Keratinocyte (primary cell): ENCODE measurements at regions not wholly inside any gene's neighbourhood (a gene's known extent, or its start where the extent isn't known, plus 50 kb on each side); places are given as distances from the start of the nearest gene placed in this dataset.

Experiments used
- DNase-seq: peaks from one replicate; pipeline ENCODE4 v3.0.0-alpha.2; 2011; ENCODE audit warnings: low read depth, missing footprints, low spot score
- FAIRE-seq: peaks from 2 replicates; lab custom pipeline; 2011; peaks lifted over from hg19 to GRCh38; lab: Jason Lieb, UNC
- H2AFZ ChIP-seq: 2 replicates; pipeline ENCODE4 v1.6.0; 2012; ENCODE audit warnings: low read length, control low read depth, inconsistent platforms; ENCODE audit not compliant: control insufficient read depth
- H3K27ac ChIP-seq: 2 replicates; pipeline ENCODE4 v1.5.1; 2011; ENCODE audit warnings: low read length; ENCODE audit not compliant: control insufficient read depth, insufficient read depth
- H3K27me3 ChIP-seq: 3 replicates; pipeline ENCODE4 v1.6.0; 2011; ENCODE audit warnings: low read length; ENCODE audit not compliant: control insufficient read depth, insufficient read depth; ENCODE audit errors: extremely low read depth
- H3K36me3 ChIP-seq, 2 experiments: 2 replicates in 1 of 2; 3 replicates in 1 of 2; pipeline ENCODE4 v1.5.1; 2011; ENCODE audit warnings: low read length in 2 of 2, mild to moderate bottlenecking in 1 of 2; ENCODE audit not compliant: control insufficient read depth in 2 of 2, insufficient read depth in 2 of 2; ENCODE audit errors: extremely low read depth in 1 of 2
- H3K4me1 ChIP-seq: 3 replicates; pipeline ENCODE4 v1.5.1; 2011; ENCODE audit warnings: low read length; ENCODE audit not compliant: control insufficient read depth, insufficient read depth; ENCODE audit errors: extremely low read depth
- H3K4me2 ChIP-seq: 3 replicates; pipeline ENCODE4 v1.6.0; 2011; ENCODE audit warnings: low read depth, low read length; ENCODE audit not compliant: control insufficient read depth, insufficient read depth; ENCODE audit errors: extremely low read depth
- H3K4me3 ChIP-seq, 3 experiments: fragments of 200-600 bp in 1 of 3; sonication (generic) in 1 of 3; 2 replicates in 2 of 3; 3 replicates in 1 of 3; pipeline ENCODE4 v1.5.1; 2011 to 2016; ENCODE audit warnings: low read length in 3 of 3, mild to moderate bottlenecking in 3 of 3, control low read depth in 2 of 3, inconsistent platforms in 1 of 3, low read depth in 1 of 3, mixed read lengths in 1 of 3, mixed run types in 1 of 3, moderate library complexity in 1 of 3; ENCODE audit not compliant: control insufficient read depth in 2 of 3, insufficient read depth in 2 of 3; ENCODE audit errors: extremely low read depth in 1 of 3
- H3K79me2 ChIP-seq: 2 replicates; pipeline ENCODE4 v1.6.0; 2012; ENCODE audit warnings: low read length; ENCODE audit not compliant: control insufficient read depth, insufficient read depth
- H3K9ac ChIP-seq: 3 replicates; pipeline ENCODE4 v1.6.0; 2011; ENCODE audit warnings: low read length; ENCODE audit not compliant: control insufficient read depth, insufficient read depth; ENCODE audit errors: extremely low read depth
- H3K9me1 ChIP-seq: 3 replicates; pipeline ENCODE4 v1.6.0; 2011; ENCODE audit warnings: low read length; ENCODE audit not compliant: control insufficient read depth, insufficient read depth; ENCODE audit errors: extremely low read depth
- H3K9me3 ChIP-seq: 2 replicates; pipeline ENCODE4 v1.5.1; 2012; ENCODE audit warnings: low read depth, low read length; ENCODE audit not compliant: control insufficient read depth
- H4K20me1 ChIP-seq: 3 replicates; pipeline ENCODE4 v1.6.0; 2011; ENCODE audit warnings: low read length; ENCODE audit not compliant: control insufficient read depth, insufficient read depth; ENCODE audit errors: extremely low read depth
- CTCF ChIP-seq, 3 experiments: IDR thresholded peaks in 1 of 3; conservative IDR thresholded peaks in 1 of 3; optimal IDR thresholded peaks in 1 of 3; 2 replicates in 2 of 3; 3 replicates in 1 of 3; pipeline versions ENCODE3 to v1.5.1; 2011; ENCODE audit warnings: low read length in 3 of 3, mild to moderate bottlenecking in 3 of 3, moderate library complexity in 2 of 3, control low read depth in 1 of 3, inconsistent platforms in 1 of 3; ENCODE audit not compliant: insufficient read depth in 2 of 3; ENCODE audit errors: extremely low read depth in 1 of 3
- EZH2 ChIP-seq: IDR thresholded peaks from one replicate; pipeline ENCODE4 v1.6.1; 2012; ENCODE audit warnings: inconsistent platforms, mild to moderate bottlenecking, low read length, moderate library complexity
- dilution Hi-C: fragments of 300-500 bp; cut with MboI; formaldehyde crosslinking; loops from one replicate; pipeline ENCODE4 v1.7.0; 2020; ENCODE audit warnings: low sequenced_read_pairs; ENCODE audit not compliant: extremely low pct_ligation_motif_present

- no peak overlapping the region for H2AFZ ChIP-seq
These were observed 266.3 kb downstream of the SEC61B start for GRCh38 chr9:99488131-99489059.

GRCh38 chr9:99489060-99489413 lies 267.0 kb downstream of the SEC61B start:
- FAIRE-seq: no peak
- Histone ChIP-seq H3K9ac (no peak overlapping the region), H4K20me1 (no peaks in the 10 kb centered on the region), H3K9me3 (no peaks in the 10 kb centered on the region), H3K9me1 (no peaks in the 10 kb centered on the region), H3K4me2 (no peak overlapping the region), H3K27me3 (no peaks in the 10 kb centered on the region), H3K36me3 (no peaks in the 10 kb centered on the region), H3K27ac (no peak overlapping the region), H3K4me1 (no peaks in the 10 kb centered on the region), H2AFZ (no peak overlapping the region), H3K4me3 (no peak overlapping the region), H3K79me2 (no peaks in the 10 kb centered on the region)
- dilution Hi-C loops: no loop called here
- no peak for DNase-seq
- no peak for TF ChIP-seq EZH2
- TF ChIP-seq CTCF (optimal IDR thresholded peaks at IDR 0.05 in 1 of 3, IDR thresholded peaks at IDR 0.05 in 1 of 3, conservative IDR thresholded peaks at IDR 0.05 in 1 of 3; ENCODE audit: extremely low read depth in 1 of 3, insufficient read depth in 2 of 3, low read length in 3 of 3): no peak

More at GRCh38 chr9:99488131-99489059, 266.3 kb downstream of the SEC61B start:
- FAIRE-seq: no peak
- Histone ChIP-seq H3K4me1 (no peaks in the 10 kb centered on the region), H4K20me1 (no peaks in the 10 kb centered on the region), H3K9me3 (no peaks in the 10 kb centered on the region), H3K27ac (no peak overlapping the region), H3K9ac (no peak overlapping the region), H3K36me3 (no peaks in the 10 kb centered on the region), H3K4me2 (no peak overlapping the region), H3K4me3 (no peak overlapping the region), H3K9me1 (no peaks in the 10 kb centered on the region), H3K27me3 (no peaks in the 10 kb centered on the region), H3K79me2 (no peaks in the 10 kb centered on the region)
- no peak for DNase-seq
- TF ChIP-seq EZH2 (no peak), CTCF (optimal IDR thresholded peaks at IDR 0.05 in 1 of 3, IDR thresholded peaks at IDR 0.05 in 1 of 3, conservative IDR thresholded peaks at IDR 0.05 in 1 of 3; ENCODE audit: extremely low read depth in 1 of 3, insufficient read depth in 2 of 3, low read length in 3 of 3) (no peak)
- dilution Hi-C loops: no loop called here
